ENCODE measurements at regions not wholly inside any gene's neighbourhood (a gene's known extent, or its start where the extent isn't known, plus 50 kb on each side); places are given as distances from the start of the nearest gene placed in this dataset.

GRCh38 chr1:201676641-201677040 is 137.7 kb downstream of the NAV1 start:
- no peak for TF ChIP-seq REST (IDR thresholded peaks at IDR 0.05)
- TF ChIP-seq NR2F2 (IDR thresholded peaks at IDR 0.05): no peak
- TF ChIP-seq SP1 (IDR thresholded peaks at IDR 0.05): no peak
- TF ChIP-seq ZBTB33 (IDR thresholded peaks at IDR 0.05): no peak
- TF ChIP-seq MAX (IDR thresholded peaks at IDR 0.05): no peak
- no peak for TF ChIP-seq HNF4G (IDR thresholded peaks at IDR 0.05)
- no peak for TF ChIP-seq TAF1 (conservative IDR thresholded peaks at IDR 0.05)
- no peak for TF ChIP-seq FOXA1 (IDR thresholded peaks at IDR 0.05)
- no peak for TF ChIP-seq JUND (IDR thresholded peaks at IDR 0.05)
- peaks cover 0 to 3% (median 0%) of the 10 kb centered on the region in 4 donors for H3K4me1 ChIP-seq (ENCODE audit: control insufficient read depth in 4 of 4, insufficient read depth in 4 of 4, low read length in 3 of 4)
- H3K9me3 ChIP-seq (ENCODE audit: control insufficient read depth in 4 of 4, low read length in 3 of 4): no peaks in the 10 kb centered on the region
- H3K4me3 ChIP-seq (ENCODE audit: low read depth in 1 of 3, low read length in 3 of 3): no peak overlapping the region
- H3K27me3 ChIP-seq (ENCODE audit: control insufficient read depth in 4 of 4, insufficient read depth in 4 of 4, low read length in 3 of 4): no peaks in the 10 kb centered on the region
- DNase-seq (ENCODE audit: low spot score): no peak
- H3K36me3 ChIP-seq (ENCODE audit: control insufficient read depth in 4 of 4, insufficient read depth in 3 of 4, low read depth in 1 of 4, low read length in 3 of 4): no peaks in the 10 kb centered on the region
- no peak overlapping the region for H3K27ac ChIP-seq (ENCODE audit: low read depth in 1 of 2, low read length in 2 of 2)
- WGBS: 93% methylated on average over 4 of the region's 4 CpGs
- no peak overlapping the region for H3K9ac ChIP-seq (ENCODE audit: low read depth in 1 of 2, low read length in 2 of 2)

GRCh38 chr1:201678264-201679101 is 139.6 kb downstream of the NAV1 start:
- TF ChIP-seq FOXA1 (IDR thresholded peaks at IDR 0.05): no peak
- no peak for TF ChIP-seq RXRA (IDR thresholded peaks at IDR 0.05)
- no peak for TF ChIP-seq FOXA2 (IDR thresholded peaks at IDR 0.05)
- no peak for TF ChIP-seq REST (IDR thresholded peaks at IDR 0.05)
- TF ChIP-seq RAD21 (IDR thresholded peaks at IDR 0.05): no peak
- TF ChIP-seq HNF4G (IDR thresholded peaks at IDR 0.05): no peak
- TF ChIP-seq GABPA (IDR thresholded peaks at IDR 0.05 in 1 of 2, conservative IDR thresholded peaks at IDR 0.05 in 1 of 2): no peak
- no peak for TF ChIP-seq ATF3 (IDR thresholded peaks at IDR 0.05)
- no peak for TF ChIP-seq CTCF (IDR thresholded peaks at IDR 0.05; ENCODE audit: low read depth, low read length, missing input control)
- H3K4me1 ChIP-seq (ENCODE audit: control insufficient read depth in 4 of 4, insufficient read depth in 4 of 4, low read length in 3 of 4): peaks cover 0 to 3% (median 0%) of the 10 kb centered on the region in 4 donors
- H3K9ac ChIP-seq (ENCODE audit: low read depth in 1 of 2, low read length in 2 of 2): no peak overlapping the region
- WGBS: 54% methylated on average over 9 of the region's 9 CpGs
- no peak overlapping the region for H3K4me3 ChIP-seq (ENCODE audit: low read depth in 1 of 3, low read length in 3 of 3)
- no peaks in the 10 kb centered on the region for H3K27me3 ChIP-seq (ENCODE audit: control insufficient read depth in 4 of 4, insufficient read depth in 4 of 4, low read length in 3 of 4)
- no peaks in the 10 kb centered on the region for H3K9me3 ChIP-seq (ENCODE audit: control insufficient read depth in 4 of 4, low read length in 3 of 4)
- no peak for DNase-seq (ENCODE audit: low spot score)
- H3K27ac ChIP-seq (ENCODE audit: low read depth in 1 of 2, low read length in 2 of 2): no peak overlapping the region
- H3K36me3 ChIP-seq (ENCODE audit: control insufficient read depth in 4 of 4, insufficient read depth in 3 of 4, low read depth in 1 of 4, low read length in 3 of 4): no peaks in the 10 kb centered on the region

Measured in liver (tissue), 8 donors.